LoVo (cell line): ENCODE measurements at regions not wholly inside any gene's neighbourhood (a gene's known extent, or its start where the extent isn't known, plus 50 kb on each side); places are given as distances from the start of the nearest gene placed in this dataset.
"Not testable (repeated sequence)": the region's sequence is repeated elsewhere in the genome, so short reads cannot be mapped to it uniquely, and the experiment has no call there.

Source experiments
- DNase-seq: peaks from one replicate; pipeline ENCODE4 v3.0.0-alpha.2; 2016; ENCODE audit warnings: low spot score

DNA sequence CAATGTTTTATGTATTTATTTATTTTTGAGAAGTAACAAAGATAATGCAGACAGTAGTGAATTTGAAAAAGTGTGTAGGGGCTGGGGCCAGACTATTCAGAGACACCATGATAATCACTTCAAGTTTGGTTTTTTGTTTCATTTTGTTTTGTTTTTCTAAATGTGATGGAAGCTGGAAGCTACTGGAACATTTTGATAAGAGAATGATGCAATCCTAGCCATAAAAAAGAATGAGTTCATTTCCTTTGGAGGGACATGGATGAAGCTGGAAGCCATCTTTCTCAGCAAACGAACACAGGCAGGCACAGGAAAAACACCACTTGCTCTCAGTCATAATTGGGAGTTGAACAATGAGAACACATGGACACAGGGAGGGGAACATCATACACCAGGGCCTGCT lies 706.6 kb upstream of the EPHA5 start:
- DNase-seq, result no peak

GRCh38 chr4:66376396-66376795 lies 706.1 kb upstream of the EPHA5 start:
- DNase-seq, result no peak

DNA sequence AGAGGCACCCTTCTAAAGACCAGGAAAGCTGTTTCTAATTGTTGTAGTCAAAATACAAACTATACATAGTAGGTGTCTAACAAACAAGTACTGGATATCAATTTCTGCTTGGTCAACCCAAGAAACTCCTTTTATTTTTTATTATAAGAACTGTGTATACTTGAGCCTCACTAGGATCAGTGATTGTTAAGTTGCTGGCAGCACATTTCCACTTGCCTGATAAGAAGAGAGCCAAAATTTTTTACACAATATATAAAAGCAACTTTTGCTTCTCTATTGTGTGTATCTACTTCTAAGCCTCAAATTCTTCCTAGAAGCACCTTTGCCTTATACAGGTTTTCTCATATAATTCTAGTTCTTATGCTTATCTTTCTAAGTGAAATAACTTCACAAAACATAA lies 703.0 kb upstream of the EPHA5 start:
- no peak for DNase-seq

GRCh38 chr4:66372706-66373105 lies 702.4 kb upstream of the EPHA5 start:
- DNase-seq, result no peak

DNA sequence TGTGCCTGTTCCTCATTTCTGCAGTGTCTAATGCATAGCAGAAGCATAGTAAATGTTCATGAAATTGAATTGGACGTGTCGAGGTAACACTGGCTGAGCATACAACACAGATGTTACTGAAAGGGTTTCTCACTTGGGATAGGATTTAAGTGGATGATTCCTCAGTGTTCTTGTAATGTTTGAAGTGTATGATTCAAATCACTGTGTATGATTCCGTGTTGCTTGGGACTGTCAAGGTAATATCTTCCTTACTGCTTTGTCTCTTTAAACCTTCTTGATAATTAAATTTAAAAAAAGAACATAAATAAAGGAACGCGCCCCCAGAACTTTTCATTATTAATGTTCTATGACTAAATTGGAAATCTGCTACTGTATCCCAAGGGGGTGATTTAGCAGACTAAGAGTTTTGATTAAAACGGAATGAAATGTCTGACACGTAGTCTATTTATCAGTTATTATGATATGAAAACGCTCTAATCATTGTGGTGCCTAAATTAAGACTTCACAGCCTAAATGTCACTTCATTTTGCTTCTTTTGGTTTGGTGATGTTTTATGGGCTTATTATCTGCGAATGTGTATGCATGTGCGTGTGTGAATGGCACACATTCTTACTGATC lies 696.9 kb upstream of the EPHA5 start:
- no peak for DNase-seq

- not testable (repeated sequence) for DNase-seq
Observed at GRCh38 chr4:66360395-66360794, 690.1 kb upstream of the EPHA5 start.

GRCh38 chr4:66357316-66357715 lies 687.0 kb upstream of the EPHA5 start:
- DNase-seq, result no peak

DNA sequence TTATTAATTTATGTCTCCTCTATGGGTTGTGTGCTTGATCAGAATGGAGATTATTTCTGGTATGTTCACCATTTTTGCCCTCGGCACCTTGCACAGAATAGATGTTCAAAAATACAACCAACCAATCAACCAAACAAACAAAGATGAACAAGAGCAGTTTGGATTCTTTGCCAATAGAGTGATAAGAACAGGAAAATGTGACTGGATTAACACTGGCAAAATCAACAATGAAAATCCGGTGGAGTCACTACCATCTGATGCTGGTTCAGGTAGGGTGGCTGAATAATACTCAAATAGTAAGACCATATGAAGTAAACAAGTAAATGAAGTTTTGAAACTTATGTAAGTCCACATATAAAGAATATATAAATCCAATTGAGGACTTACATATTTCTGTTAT lies 685.0 kb upstream of the EPHA5 start:
- no peak for DNase-seq

GRCh38 chr4:66351761-66352160 lies 681.5 kb upstream of the EPHA5 start:
- no peak for DNase-seq

DNA sequence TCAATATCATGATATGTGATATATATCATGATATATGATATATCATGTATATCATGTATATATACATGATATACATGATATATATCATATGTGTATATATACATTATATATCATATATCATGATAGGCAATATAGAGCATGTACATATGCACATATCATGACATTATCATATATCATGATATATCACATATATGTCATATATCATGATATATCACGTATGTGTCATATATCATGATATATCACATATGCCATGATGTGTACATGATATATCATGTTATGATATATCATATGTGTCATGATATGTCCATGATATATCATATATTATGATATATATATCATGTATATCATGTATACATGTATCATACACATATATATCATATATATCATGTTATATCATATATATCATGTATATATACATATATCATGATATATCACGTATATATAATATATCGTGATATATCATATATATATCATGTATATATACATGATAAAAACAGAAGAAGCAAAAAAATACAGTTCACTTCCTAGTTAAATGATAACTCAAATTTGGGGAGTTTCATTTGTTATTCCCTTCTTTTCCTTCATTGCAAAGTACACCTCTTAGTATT lies 670.1 kb upstream of the EPHA5 start:
- DNase-seq, result no peak

DNA sequence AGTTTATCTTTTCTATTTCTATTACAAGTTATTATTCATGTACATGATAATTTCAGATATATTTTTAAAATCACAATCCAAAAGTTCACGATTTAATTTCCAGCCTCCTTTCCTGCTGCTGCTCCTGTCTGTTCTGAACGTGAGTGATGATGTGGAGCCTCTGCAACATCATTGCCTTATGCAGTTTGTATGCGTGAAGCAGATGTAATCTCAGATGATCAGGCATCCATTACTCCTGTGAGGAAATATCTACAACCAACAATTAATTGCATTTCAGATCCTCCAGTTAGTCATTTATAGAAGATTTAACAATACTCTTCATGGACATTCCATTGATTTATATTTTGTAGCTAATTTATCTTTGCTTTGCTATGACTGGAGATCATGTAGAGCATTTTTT lies 668.7 kb upstream of the EPHA5 start:
- no peak for DNase-seq

- DNase-seq, result no peak
Observed at GRCh38 chr4:66331761-66332160, 661.5 kb upstream of the EPHA5 start.

DNA sequence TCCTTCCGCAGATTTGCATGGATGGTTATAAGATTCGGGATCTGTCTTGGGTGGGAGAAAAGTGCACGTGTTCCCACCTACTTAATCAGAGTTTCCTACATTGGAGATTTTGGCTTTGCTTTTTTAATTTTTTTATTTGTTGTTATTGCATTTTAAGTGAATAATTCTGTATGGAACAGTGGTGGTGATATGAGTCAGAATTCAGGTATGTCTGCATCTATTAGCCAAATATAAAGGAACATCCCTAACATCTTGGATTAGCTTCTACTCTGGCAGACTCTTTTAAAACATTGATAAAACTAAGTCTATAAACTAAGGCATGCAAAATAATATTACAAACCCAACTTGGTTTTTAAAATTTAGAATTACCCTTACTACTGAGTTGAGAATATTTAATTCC lies 659.8 kb upstream of the EPHA5 start:
- no peak for DNase-seq

DNA sequence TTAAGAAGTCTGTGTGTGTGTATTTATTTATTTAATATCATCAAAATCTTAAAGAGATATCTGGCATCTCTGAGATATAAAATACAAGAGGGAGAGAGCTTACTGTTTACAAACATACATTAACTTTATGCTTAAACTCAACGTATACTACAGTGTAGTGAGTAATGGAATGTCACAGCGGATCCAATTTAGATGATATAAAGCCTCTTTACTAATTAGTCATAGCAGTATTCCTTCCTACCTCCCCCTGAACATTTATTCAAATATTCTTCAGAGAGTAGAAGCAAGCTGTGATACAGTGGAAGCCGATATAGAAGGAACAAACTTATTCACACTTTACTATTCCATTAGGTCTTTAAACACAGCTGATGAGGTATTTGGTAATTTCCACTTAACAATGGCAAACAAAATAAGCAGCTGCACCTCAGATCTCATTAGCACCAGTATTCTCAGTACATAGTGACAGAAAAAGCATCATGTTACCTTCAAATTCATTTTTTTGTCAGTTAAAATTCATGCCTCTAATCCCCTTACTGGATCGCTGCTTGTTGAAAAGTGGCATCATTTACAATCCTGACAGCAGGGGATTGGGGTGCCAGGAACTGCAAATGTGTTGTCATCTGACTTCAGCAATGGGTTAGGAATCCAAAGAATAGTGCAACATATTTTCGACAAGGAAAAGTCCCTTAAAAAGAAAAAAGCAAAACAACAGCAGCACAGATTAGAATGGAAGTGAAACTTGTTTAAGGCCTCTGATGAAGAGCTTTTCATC lies 658.7 kb upstream of the EPHA5 start:
- no peak for DNase-seq

- no peak for DNase-seq
Observed at GRCh38 chr4:66307641-66308438, 637.6 kb upstream of the EPHA5 start.

- DNase-seq, result no peak
Observed at GRCh38 chr4:66300336-66300934, 630.1 kb upstream of the EPHA5 start.

- DNase-seq, result no peak
Observed at GRCh38 chr4:66298569-66298968, 628.3 kb upstream of the EPHA5 start.

- DNase-seq, result no peak
Observed at GRCh38 chr4:66297703-66298102, 627.4 kb upstream of the EPHA5 start.

GRCh38 chr4:66294638-66295037 lies 624.3 kb upstream of the EPHA5 start:
- no peak for DNase-seq

GRCh38 chr4:66284991-66285451 lies 614.7 kb upstream of the EPHA5 start:
- DNase-seq, result no peak

DNA sequence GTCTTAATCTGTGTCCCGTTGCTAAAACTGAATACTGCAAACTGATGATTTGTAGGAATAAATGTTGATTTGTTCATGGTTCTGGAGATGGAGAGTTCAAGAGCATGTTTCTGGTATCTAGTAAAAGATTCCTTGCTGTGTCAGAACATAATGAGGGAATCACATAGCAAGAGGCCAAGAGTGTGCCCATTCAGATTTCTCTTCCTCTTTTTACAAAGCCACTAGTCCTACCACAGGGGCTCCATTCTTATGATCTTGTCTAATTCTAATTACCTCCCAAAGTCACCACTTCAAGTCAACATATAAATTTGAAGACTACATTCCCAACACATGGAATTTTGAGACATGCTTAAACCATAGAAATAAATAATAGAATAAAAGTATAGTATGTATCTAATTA lies 608.8 kb upstream of the EPHA5 start:
- no peak for DNase-seq

DNA sequence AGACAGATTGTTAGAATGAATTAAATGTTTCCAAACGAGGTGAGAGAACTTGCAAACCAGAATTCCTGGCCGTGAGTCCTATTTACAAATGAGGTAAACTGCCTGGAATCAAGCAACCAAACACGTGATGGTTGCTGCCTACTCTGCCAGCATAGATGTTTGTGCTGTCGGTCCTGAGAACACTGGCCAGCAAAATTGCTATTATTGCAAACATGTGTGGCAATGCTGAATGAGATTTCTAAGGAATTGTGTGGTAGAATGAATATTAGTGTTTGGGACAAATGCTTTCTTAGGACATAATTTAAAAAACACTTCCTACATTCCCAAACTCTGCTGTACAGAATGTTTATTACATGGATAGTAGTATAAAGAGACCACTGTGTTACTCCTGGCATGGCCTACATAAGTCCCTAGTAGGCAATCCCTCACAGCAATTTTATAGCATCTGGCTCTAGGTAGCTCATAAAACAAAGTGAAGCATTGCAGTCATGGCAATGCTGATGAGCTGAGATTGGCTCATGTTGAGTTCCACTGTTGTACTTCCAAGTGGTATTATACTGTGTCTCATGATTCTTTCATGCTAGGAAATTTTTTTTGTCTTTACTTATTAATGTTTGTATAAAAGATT lies 605.2 kb upstream of the EPHA5 start:
- no peak for DNase-seq
